Ectodermal cell (in vitro differentiated cells): ENCODE measurements at regions not wholly inside any gene's neighbourhood (a gene's known extent, or its start where the extent isn't known, plus 50 kb on each side); places are given as distances from the start of the nearest gene placed in this dataset.
"Not testable (repeated sequence)": the region's sequence is repeated elsewhere in the genome, so short reads cannot be mapped to it uniquely, and the experiment has no call there.

Source experiments
- H3K27ac ChIP-seq: 2 replicates; pipeline ENCODE4 v1.7.0; 2013; ENCODE audit warnings: mild to moderate bottlenecking, low read depth, low read length; ENCODE audit not compliant: insufficient read depth, poor library complexity, severe bottlenecking
- H3K27me3 ChIP-seq: 2 replicates; pipeline ENCODE4 v1.7.0; 2013; ENCODE audit warnings: mild to moderate bottlenecking, low read length; ENCODE audit not compliant: insufficient read depth, control insufficient read depth, poor library complexity, severe bottlenecking
- H3K36me3 ChIP-seq: one replicate; pipeline ENCODE4 v1.7.0; 2013; ENCODE audit warnings: low read length; ENCODE audit not compliant: control insufficient read depth, insufficient read depth
- H3K4me1 ChIP-seq: one replicate; pipeline ENCODE4 v1.7.0; 2013; ENCODE audit warnings: low read length; ENCODE audit not compliant: control insufficient read depth, insufficient read depth
- H3K4me3 ChIP-seq: 2 replicates; pipeline ENCODE4 v1.7.0; 2013; ENCODE audit warnings: low read depth, low read length, control low read depth; ENCODE audit not compliant: insufficient read depth
- H3K9me3 ChIP-seq: 2 replicates; pipeline ENCODE4 v1.7.0; 2013; ENCODE audit warnings: mild to moderate bottlenecking, low read length, moderate library complexity; ENCODE audit not compliant: control insufficient read depth
- WGBS, 2 experiments: methylation state at CpG; one replicate each; pipeline ENCODE4 v1.1.7; 2013; ENCODE audit warnings: missing lambda C conversion rate in 2 of 2; 5-methylcytosine and 5-hydroxymethylcytosine counted together

DNA sequence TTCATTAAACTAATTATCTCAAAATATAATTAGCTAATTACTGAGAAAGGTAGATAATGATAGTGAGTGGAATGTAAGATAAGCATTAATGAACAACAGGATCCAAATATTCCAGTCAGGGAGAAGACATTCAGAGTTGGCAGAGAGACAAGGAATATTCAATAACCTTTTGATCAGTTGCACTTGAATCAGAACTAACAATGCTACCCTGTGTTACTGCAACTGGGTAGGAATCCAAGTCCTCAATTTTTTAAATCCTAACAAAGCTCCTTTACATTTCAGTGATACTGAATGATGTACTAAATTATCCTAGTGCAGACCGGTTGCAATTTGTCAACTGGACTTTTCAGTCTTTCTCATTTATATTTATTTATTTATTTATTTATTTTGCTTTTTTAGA, 107.1 kb upstream of the MIR17HG start:
- no peaks in the 10 kb centered on the region for H3K27me3 ChIP-seq
- no peaks in the 10 kb centered on the region for H3K36me3 ChIP-seq
- H3K27ac ChIP-seq: no peak overlapping the region
- H3K9me3 ChIP-seq: no peaks in the 10 kb centered on the region
- no peaks in the 10 kb centered on the region for H3K4me1 ChIP-seq
- no CpG with 5 or more reads among the region's 1 CpG for WGBS, 2 experiments
- no peak overlapping the region for H3K4me3 ChIP-seq

DNA sequence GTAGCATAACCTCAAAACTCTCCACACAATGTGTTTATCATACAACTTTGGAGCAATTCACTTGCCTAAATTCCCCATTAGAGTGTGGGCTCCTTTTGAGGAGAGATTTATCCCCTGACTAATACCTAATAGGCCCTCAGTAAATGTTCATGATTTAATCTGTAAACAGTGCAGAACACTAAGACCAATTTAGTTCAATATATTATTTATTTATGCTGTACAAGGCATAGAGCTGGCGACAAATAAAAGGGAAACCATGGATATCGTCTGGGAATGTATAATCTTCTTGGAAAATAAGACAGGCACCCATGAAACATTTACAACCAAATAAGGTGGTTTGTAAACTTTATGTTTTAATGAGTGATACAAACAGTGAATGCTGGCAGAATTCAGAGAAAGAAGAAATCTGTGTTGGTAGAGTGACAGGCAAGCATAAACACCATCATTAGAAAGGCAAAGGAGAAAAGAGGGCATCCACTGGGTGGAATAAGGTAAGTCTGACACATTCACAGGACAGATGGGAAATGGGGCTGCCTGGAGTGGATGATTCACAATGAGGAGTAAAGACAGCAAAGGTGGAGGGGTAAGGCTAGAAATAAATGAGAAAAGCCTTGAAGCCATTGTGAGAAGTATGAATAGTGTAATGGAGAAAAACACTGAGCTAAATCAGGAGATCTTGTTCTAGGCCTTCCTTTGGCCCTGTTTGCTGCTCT, 106.1 kb upstream of the MIR17HG start:
- no peaks in the 10 kb centered on the region for H3K27me3 ChIP-seq
- 93 to 100% methylated on average over 1 to 2 of the region's 2 CpGs for WGBS, 2 experiments
- no peaks in the 10 kb centered on the region for H3K36me3 ChIP-seq
- no peak overlapping the region for H3K27ac ChIP-seq
- no peak overlapping the region for H3K4me3 ChIP-seq
- H3K9me3 ChIP-seq: no peaks in the 10 kb centered on the region
- H3K4me1 ChIP-seq: no peaks in the 10 kb centered on the region

DNA sequence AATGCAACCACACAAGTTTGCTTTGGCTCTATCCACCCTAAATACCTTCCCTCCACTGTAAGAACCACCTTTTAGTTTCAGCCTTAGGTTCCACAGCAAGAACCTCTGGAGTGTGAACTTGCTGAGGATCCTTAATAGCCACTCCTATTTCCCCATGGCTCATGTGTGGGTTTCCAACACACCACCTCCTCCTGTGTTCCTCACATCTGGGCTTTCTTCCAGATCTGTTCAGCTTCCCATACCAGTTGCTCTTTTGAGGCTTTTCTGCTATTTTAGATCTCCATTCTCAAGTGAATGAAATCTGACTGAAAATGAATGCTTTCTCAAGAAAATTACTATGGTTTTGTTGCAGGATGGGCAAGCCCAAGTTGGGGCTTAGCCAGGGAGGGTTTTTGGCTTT, 104.8 kb upstream of the MIR17HG start:
- Histone ChIP-seq H3K9me3 (no peaks in the 10 kb centered on the region), H3K27me3 (no peaks in the 10 kb centered on the region), H3K27ac (no peak overlapping the region), H3K4me1 (peaks cover 4% of the 10 kb centered on the region), H3K4me3 (no peak overlapping the region), H3K36me3 (no peaks in the 10 kb centered on the region)

DNA sequence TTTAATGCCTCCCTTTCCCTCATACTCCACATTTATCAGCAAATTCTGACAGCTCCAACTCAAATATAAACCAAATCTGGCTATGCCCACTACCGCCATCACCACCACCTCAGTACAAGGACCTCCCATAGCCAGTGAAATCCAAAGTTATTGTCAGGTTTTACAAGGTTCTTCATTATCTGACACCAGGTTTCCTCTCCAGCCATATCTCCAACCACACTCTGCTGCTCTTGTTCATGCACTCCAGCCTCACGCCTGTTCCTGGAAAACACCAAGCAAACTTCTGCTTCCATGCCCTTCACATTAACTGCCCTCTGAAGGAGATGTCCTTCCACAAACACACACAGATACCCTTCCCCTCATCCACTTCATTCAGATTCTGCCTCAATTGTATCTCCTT, 102.2 kb upstream of the MIR17HG start:
- H3K27ac ChIP-seq: no peak overlapping the region
- peaks cover 4% of the 10 kb centered on the region for H3K4me1 ChIP-seq
- WGBS, 2 experiments: 97 to 98% methylated on average over 2 of the region's 2 CpGs
- H3K36me3 ChIP-seq: no peaks in the 10 kb centered on the region
- no peaks in the 10 kb centered on the region for H3K9me3 ChIP-seq
- no peaks in the 10 kb centered on the region for H3K27me3 ChIP-seq
- no peak overlapping the region for H3K4me3 ChIP-seq

DNA sequence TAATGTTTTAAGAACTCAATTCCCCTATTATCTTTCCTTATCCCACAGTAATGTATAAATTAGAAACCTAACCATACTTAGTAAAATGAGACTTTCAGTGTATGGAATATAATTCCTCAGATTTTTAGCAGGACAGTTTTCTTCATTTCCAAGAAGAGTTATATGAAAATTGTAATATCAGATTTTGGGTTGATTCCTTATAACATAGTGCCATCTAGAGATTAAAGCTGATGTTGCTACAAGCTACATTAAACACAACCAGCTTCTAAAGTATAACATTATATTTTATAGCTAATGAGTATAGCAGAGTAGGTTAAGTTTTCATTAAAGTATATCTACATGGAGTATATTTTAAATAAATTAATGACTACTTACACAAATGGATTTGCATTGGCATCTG, 99.7 kb upstream of the MIR17HG start:
- Histone ChIP-seq H3K4me3 (no peak overlapping the region), H3K4me1 (peaks cover 4% of the 10 kb centered on the region), H3K36me3 (no peaks in the 10 kb centered on the region), H3K9me3 (no peaks in the 10 kb centered on the region), H3K27ac (no peak overlapping the region), H3K27me3 (no peaks in the 10 kb centered on the region)

DNA sequence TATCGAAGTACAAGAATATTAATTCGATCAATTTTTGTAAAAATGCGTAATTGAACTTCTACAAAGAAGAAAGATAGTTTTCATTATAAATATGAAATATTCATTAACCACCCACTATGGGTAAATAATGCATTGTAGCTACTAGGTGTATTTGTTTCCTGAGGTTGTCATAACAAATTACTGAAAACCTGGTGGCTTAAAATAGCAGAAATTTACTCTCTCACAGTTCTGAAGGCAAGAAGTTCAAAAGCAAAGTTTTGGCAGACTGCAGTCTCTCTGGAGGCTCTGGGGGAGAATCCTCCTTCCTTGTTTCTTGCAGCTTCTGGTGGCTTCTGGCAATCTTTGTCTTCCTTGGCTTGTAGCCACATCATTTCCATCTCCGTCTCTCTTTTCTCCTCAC, 99.2 kb upstream of the MIR17HG start:
- H3K9me3 ChIP-seq: no peaks in the 10 kb centered on the region
- 92 to 98% methylated on average over 2 to 3 of the region's 4 CpGs for WGBS, 2 experiments
- H3K4me1 ChIP-seq: peaks cover 4% of the 10 kb centered on the region
- no peaks in the 10 kb centered on the region for H3K36me3 ChIP-seq
- no peak overlapping the region for H3K4me3 ChIP-seq
- H3K27me3 ChIP-seq: no peaks in the 10 kb centered on the region
- H3K27ac ChIP-seq: no peak overlapping the region

DNA sequence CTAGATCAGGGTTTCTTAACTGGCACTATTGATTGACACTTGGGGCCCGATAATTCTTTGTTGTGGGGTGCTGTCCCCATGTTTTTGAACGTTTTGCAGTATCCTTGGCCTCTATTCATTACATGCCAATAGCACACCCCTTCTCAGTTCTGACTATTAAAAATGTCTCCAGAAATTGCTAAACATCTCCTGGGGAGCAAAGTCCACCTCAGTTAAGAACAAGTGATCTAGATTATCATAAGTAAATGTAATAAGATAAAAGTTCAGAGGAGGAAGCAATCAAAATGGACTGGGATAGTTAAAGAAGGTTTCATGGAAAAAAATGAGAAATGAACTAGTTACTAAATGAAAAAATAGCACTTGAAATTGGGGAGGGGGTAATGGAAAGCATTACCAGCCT, 98.1 kb upstream of the MIR17HG start:
- WGBS, 2 experiments: 88 to 94% methylated on average over 2 of the region's 2 CpGs
- H3K27me3 ChIP-seq: no peaks in the 10 kb centered on the region
- H3K4me1 ChIP-seq: peaks cover 4% of the 10 kb centered on the region
- no peak overlapping the region for H3K4me3 ChIP-seq
- no peak overlapping the region for H3K27ac ChIP-seq
- H3K36me3 ChIP-seq: no peaks in the 10 kb centered on the region
- no peaks in the 10 kb centered on the region for H3K9me3 ChIP-seq

DNA sequence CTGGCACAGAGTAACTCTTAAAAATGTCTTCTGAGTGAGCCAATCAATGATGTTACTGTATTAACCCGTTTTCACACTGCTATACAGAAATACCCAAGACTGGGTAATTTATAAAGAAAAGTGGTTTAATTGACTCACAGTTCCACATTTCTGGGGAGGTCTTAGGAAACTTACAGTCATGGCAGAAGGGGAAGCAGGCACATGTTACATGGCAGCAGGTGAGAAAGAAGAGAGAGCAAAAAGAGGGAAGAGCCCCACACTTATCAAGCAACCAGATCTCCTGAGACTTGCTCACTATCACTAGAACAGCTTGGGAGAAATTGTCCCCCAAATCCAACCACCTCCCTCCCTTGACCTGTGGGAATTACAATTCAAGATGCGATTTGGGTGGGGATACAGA, 97.6 kb upstream of the MIR17HG start:
- peaks cover 4% of the 10 kb centered on the region for H3K4me1 ChIP-seq
- 87 to 95% methylated on average over 1 to 2 of the region's 2 CpGs for WGBS, 2 experiments
- H3K27ac ChIP-seq: no peak overlapping the region
- H3K4me3 ChIP-seq: no peak overlapping the region
- H3K9me3 ChIP-seq: no peaks in the 10 kb centered on the region
- H3K27me3 ChIP-seq: no peaks in the 10 kb centered on the region
- no peaks in the 10 kb centered on the region for H3K36me3 ChIP-seq

DNA sequence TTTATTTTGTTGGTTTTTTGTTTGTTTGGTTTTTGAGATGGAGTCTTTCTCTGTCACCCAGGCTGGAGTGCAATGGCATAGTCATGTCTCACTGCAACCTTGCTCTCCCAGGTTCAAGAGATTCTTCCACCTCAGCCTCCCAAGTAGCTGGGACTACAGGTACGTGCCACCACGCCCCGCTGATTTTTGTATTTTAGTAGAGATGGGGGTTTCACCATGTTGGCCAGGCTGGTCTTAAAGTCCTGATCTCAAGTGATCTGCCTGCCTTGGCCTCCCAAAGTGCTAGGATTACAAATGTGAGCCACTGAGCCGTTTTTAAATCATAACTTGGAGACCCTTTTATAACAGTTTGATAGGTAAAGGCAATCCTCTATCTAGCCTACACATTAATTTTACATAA, 95.9 kb upstream of the MIR17HG start:
- H3K36me3 ChIP-seq, H3K27ac ChIP-seq, H3K4me3 ChIP-seq, H3K4me1 ChIP-seq, H3K9me3 ChIP-seq, H3K27me3 ChIP-seq: not testable (repeated sequence)
- WGBS, 2 experiments: 90 to 94% methylated on average over 4 of the region's 4 CpGs

DNA sequence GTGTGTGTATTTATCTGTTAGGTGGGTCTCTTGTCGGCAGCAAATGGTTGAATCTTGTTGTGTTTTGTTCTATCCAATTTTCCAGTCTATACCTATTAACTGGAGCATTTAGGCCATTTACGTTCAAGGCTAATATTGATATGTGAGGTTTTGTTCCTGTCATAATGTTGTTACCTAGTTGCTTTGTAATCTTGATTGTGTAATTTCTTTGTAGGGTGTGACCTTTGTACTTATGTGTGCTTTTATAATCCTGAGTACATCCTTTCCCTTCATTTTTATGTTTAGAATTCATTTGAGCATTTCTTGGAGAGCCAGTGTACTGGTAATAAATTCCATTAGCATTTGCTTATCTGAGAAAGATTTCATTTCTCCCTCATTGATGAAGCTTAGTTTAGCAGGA, 83.0 kb upstream of the MIR17HG start:
- Histone ChIP-seq H3K9me3 (no peaks in the 10 kb centered on the region), H3K36me3 (no peaks in the 10 kb centered on the region), H3K27ac (no peak overlapping the region), H3K27me3 (no peaks in the 10 kb centered on the region), H3K4me3 (no peak overlapping the region), H3K4me1 (no peaks in the 10 kb centered on the region)
- WGBS, 2 experiments: 92 to 93% methylated on average over 2 of the region's 2 CpGs

DNA sequence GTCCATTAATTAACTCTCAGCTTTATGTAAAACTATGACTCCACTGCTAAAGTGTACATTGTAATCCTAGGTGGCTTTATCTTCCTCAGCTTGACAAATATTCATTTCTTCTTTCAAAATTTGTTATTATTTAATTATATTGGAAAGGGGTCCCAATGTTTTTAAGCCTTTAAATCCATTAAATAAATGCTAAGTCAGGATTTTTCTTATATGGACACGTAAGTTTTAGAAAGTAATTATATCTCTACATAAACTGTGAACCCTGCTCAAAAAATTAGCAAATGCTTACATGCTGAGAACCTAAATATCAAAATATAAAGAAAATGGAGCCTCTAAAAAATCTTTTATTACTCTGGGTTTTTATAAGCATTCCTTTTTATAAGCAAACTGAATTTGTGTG, 78.2 kb upstream of the MIR17HG start:
- Histone ChIP-seq H3K27ac (no peak overlapping the region), H3K9me3 (no peaks in the 10 kb centered on the region), H3K27me3 (no peaks in the 10 kb centered on the region), H3K4me3 (no peak overlapping the region), H3K36me3 (no peaks in the 10 kb centered on the region), H3K4me1 (no peaks in the 10 kb centered on the region)
- no CpG with 5 or more reads among the region's 1 CpG for WGBS, 2 experiments
